ENCODE measurements at regions not wholly inside any gene's neighbourhood (a gene's known extent, or its start where the extent isn't known, plus 50 kb on each side); places are given as distances from the start of the nearest gene placed in this dataset.

- Histone ChIP-seq H3K9me3 (no peaks in the 10 kb centered on the region), H3K27ac (no peak overlapping the region), H3K4me3 (no peak overlapping the region), H3K4me1 (no peaks in the 10 kb centered on the region), H3K27me3 (no peaks in the 10 kb centered on the region), H3K36me3 (no peaks in the 10 kb centered on the region)
- DNase-seq (ENCODE audit: low spot score in 2 of 2), result no peak
- WGBS, result 67% methylated on average over 5 of the region's 5 CpGs
- TF ChIP-seq EP300 (IDR thresholded peaks at IDR 0.05), result no peak
- TF ChIP-seq CTCF (IDR thresholded peaks at IDR 0.05), result no peak
- TF ChIP-seq POLR2AphosphoS5 (IDR thresholded peaks at IDR 0.05), result no peak
- TF ChIP-seq POLR2A (IDR thresholded peaks at IDR 0.05), result no peak
Observed at GRCh38 chr2:59083075-59083828, 842.1 kb upstream of the FANCL start.

GRCh38 chr2:59082657-59083056 lies 841.5 kb upstream of the FANCL start:
- Histone ChIP-seq H3K4me3 (no peak overlapping the region), H3K27me3 (no peaks in the 10 kb centered on the region), H3K27ac (no peak overlapping the region), H3K9me3 (no peaks in the 10 kb centered on the region), H3K4me1 (no peaks in the 10 kb centered on the region), H3K36me3 (no peaks in the 10 kb centered on the region)
- no peak for DNase-seq (ENCODE audit: low spot score in 2 of 2)
- 57% methylated on average over 5 of the region's 5 CpGs for WGBS
- TF ChIP-seq POLR2A (IDR thresholded peaks at IDR 0.05), result no peak
- TF ChIP-seq EP300 (IDR thresholded peaks at IDR 0.05), result no peak
- no peak for TF ChIP-seq CTCF (IDR thresholded peaks at IDR 0.05)
- no peak for TF ChIP-seq POLR2AphosphoS5 (IDR thresholded peaks at IDR 0.05)

- no peaks in the 10 kb centered on the region for H3K27me3 ChIP-seq
- H3K9me3 ChIP-seq, result no peaks in the 10 kb centered on the region
- no peak for DNase-seq (ENCODE audit: low spot score in 2 of 2)
- H3K27ac ChIP-seq, result no peak overlapping the region
- TF ChIP-seq POLR2AphosphoS5 (IDR thresholded peaks at IDR 0.05) (no peak), EP300 (IDR thresholded peaks at IDR 0.05) (no peak), CTCF (IDR thresholded peaks at IDR 0.05) (no peak), POLR2A (IDR thresholded peaks at IDR 0.05) (no peak)
- no peaks in the 10 kb centered on the region for H3K36me3 ChIP-seq
- H3K4me1 ChIP-seq, result no peaks in the 10 kb centered on the region
- no peak overlapping the region for H3K4me3 ChIP-seq
- WGBS, result 83% methylated on average over 4 of the region's 4 CpGs
Observed at GRCh38 chr2:59080451-59081181, 839.5 kb upstream of the FANCL start.

- TF ChIP-seq EP300 (IDR thresholded peaks at IDR 0.05), result no peak
- no peak for TF ChIP-seq POLR2AphosphoS5 (IDR thresholded peaks at IDR 0.05)
Observed at GRCh38 chr2:59077981-59078531, 836.9 kb upstream of the FANCL start.

GRCh38 chr2:59077026-59077725 lies 836.1 kb upstream of the FANCL start:
- TF ChIP-seq CTCF (IDR thresholded peaks at IDR 0.05) (no peak), POLR2A (IDR thresholded peaks at IDR 0.05) (no peak), POLR2AphosphoS5 (IDR thresholded peaks at IDR 0.05) (no peak), EP300 (IDR thresholded peaks at IDR 0.05) (no peak)
- H3K4me3 ChIP-seq, result no peak overlapping the region
- no peaks in the 10 kb centered on the region for H3K36me3 ChIP-seq
- H3K9me3 ChIP-seq, result no peaks in the 10 kb centered on the region
- no peak for DNase-seq (ENCODE audit: low spot score in 2 of 2)
- no peaks in the 10 kb centered on the region for H3K4me1 ChIP-seq
- no peaks in the 10 kb centered on the region for H3K27me3 ChIP-seq
- 74% methylated on average over 6 of the region's 6 CpGs for WGBS
- no peak overlapping the region for H3K27ac ChIP-seq

More at GRCh38 chr2:59077981-59078531, 836.9 kb upstream of the FANCL start:
- Histone ChIP-seq H3K9me3 (no peaks in the 10 kb centered on the region), H3K4me1 (no peaks in the 10 kb centered on the region), H3K4me3 (no peak overlapping the region), H3K27ac (no peak overlapping the region), H3K36me3 (no peaks in the 10 kb centered on the region), H3K27me3 (no peaks in the 10 kb centered on the region)
- no peak for DNase-seq (ENCODE audit: low spot score in 2 of 2)
- WGBS, result 61% methylated on average over 6 of the region's 6 CpGs
